Right forelimb (tissue), 1 donor: ENCODE measurements at regions not wholly inside any gene's neighbourhood (a gene's known extent, or its start where the extent isn't known, plus 50 kb on each side); places are given as distances from the start of the nearest gene placed in this dataset.
"Not testable (repeated sequence)": the region's sequence is repeated elsewhere in the genome, so short reads cannot be mapped to it uniquely, and the experiment has no call there.

Experiments used
- DNase-seq: peaks from one replicate; pipeline ENCODE4 v3.0.0-alpha.2; 2018

DNA sequence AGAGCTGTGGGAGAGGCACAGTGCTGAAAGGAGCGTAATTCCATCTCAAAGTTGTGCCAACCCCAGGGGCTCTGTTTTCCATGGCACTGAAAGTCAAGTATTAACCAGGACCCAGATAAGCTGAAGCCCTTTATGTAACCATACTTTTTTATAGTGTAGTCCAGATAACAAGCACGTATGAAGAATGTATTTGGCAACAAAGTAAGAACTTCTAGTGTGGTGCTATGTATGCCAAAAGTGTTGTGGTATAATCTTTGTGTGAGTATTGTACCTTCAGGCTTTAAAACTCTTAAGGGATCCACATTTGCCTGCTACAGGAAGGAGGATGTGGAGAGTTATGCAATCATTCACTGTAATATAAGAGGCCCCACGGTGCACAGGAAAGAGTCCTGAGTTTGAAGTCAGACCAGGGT, 129.4 kb downstream of the IBTK start:
- no peak for DNase-seq

DNA sequence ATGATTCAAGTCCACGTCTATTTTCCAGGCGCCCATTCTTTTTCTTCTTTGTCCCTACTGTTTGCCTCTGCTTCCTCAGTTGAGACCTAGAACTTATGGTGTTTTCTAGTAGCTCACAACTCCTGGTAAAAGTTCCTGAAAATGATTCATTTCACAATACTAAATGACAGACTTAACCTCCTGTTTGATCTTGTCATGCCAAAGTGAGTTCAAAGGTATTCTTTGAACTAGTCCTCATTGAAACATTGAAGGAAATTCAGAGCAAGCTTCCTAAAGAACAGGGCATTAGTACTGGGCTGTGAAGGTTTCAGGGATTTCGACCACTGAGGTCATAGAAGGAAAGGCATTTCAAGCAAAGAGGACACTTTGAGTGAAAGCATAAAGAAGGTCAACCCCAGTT, 132.8 kb downstream of the IBTK start:
- no peak for DNase-seq

DNA sequence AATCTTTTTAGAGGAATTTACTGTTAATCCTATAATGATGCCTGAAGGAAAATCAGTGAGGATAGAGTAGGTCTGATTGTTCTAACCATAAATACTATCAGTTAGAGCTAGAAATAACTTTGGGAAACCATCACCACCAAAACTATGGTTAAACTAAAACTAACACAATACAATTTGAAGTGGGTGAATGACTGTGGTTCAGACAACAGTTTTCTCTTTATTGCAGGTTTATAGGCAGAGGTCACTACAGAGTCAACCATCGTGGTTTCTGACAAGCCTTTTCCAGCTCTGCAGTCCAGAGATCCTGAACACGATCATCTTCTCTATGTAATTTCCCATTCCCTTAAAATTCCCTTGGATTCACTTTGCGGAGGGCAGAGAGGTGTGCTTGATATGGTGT, 134.3 kb downstream of the IBTK start:
- DNase-seq: no peak

DNA sequence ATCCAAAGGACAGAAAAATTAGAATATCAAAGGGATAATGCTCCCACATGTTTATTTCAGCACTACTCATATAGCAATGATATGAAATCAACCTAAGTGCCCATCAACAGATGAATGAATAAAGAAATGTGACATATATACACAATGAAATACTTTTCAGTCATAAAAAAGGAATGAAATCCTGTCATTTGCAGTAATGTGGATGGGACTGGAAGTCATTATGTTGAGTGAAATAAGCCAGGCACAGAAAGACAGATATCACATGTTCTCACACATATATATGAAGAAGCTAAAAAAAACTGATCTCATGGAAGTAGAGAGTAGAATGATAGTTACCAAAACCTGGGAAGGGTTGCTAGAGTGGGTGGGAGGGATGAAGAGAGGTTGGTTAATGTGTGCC, 135.7 kb downstream of the IBTK start:
- DNase-seq: no peak

DNA sequence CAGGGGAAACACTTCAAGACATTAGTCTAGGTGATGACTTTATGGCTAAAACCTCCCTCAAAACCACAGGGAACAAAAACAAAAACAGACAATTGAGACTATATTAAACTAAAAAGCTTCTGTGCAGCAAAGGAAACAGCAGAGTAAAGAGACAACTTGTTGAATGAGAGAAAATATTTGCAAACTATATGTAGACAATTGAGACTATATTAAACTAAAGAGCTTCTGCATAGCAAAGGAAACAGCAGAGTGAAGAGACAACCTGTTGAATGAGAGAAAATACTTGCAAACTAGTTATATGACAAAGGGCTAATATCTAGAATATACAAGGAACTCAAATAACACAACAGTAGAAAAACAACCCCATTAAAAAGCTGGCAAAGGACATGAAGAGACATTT, 136.4 kb downstream of the IBTK start:
- DNase-seq: no peak

DNA sequence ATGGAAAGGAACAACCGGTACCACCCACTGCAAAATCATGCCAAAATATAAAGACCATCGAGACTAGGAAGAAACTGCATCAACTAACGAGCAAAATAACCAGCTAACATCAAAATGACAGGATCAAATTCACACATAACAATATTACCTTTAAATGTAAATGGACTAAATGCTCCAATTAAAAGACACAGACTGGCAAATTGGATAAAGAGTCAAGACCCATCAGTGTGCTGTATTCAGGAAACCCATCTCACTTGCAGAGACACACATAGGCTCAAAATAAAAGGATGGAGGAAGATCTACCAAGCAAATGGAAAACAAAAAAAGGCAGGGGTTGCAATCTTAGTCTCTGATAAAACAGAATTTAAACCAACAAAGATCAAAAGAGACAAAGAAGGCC, 144.4 kb downstream of the IBTK start:
- DNase-seq: not testable (repeated sequence)

DNA sequence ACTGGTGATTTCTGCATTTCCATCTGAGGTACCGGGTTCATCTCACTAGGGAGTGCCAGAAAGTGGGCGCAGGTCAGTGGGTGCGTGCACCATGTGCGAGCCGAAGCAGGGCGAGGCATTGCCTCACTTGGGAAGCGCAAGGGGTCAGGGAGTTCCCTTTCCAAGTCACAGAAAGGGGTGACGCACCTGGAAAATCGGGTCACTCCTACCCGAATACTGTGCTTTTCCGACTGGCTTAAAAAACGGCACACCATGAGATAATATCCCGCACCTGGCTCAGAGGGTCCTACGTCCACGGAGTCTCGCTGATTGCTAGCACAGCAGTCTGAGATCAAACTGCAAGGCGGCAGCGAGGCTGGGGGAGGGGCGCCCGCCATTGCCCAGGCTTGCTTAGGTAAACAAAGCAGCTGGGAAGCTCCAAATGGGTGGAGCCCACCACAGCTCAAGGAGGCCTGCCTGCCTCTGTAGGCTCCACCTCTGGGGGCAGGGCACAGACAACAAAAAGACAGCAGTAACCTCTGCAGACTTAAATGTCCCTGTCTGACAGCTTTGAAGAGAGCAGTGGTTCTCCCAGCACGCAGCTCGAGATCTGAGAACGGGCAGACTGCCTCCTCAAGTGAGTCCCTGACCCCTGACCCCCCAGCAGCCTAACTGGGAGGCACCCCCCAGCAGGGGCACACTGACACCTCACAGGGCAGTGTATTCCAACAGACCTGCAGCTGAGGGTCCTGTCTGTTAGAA, 146.0 kb downstream of the IBTK start:
- not testable (repeated sequence) for DNase-seq

DNA sequence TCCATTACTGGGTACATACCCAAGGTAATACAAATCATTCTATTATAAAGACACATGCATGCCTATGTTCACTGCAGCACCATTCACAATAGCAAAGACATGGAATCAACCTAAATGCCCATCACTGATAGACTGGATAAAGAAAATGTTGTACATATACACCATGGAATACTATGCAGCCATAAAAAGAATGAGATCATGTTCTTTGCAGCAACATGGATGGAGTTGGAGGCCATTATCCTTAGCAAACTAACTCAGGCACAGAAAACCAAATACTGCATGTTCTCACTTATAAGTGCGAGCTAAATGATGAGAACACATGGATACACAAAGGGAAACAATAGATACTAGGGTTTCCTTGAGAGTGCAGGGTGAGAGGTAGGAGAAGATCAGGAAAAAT, 146.8 kb downstream of the IBTK start:
- not testable (repeated sequence) for DNase-seq

DNA sequence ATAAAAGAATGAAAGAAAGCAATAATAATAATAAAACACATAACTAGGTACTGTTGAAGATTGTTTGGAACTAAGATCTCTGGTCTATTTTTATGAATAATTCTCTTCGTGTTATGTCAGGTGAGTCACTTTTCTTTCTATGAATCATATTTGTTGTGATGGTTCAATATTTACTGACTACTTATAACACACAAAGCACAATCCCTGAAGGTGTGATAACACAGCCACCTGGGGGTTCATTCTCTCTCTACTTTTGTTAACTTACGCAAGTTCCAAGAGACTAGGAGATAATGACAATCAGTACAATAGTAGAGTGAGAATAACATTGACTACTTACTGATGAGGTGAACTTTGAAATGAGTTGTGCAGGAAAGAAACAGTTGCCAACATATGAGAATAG, 149.9 kb downstream of the IBTK start:
- no peak for DNase-seq

DNA sequence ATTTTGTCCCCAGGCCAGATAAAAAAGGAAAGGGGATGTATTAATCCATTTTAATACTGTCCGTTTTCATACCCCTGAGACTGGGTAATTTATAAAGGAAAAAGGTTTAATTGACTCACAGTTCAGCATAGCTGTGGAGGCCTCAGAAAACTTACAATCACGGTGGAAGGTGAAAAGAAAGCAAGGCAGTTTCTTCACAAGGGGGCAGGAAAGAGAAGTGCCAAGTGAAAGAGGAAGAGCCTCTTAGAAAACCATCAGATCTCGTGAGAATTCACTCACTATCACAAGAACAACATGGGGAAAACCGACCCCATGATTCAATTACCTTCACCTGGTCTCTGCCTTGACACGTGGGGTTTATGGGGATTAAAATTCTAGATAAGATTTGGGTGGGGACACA, 152.5 kb downstream of the IBTK start:
- no peak for DNase-seq

DNA sequence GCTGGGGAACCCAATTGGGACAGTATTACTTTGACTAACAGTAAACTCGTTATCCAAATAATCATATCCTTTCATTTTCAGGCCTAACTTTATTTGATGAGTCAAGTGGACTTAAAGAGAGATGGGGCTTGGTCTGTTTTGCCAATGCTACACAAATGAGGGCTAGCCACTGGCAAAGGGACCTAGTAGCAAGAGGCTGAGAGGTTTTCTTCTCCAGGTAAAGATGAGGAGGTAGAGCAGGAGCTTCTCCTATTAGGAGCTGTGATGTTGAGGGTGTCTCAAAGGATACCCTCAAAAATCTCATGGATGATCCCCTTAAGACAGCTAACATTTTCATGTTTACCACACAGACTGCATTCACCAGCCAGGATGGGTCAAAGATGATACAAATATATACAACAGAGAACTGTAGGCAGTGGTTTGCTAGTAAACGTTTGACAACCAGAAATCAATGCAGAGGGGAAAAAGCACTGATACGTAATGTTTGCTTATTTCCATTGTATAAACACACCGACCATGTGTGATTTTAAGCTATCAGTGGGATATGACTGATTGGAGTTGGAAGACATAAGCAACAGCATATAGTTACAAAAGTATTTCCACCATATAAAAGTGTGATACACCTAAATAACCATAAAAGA, 153.3 kb downstream of the IBTK start:
- DNase-seq: no peak

DNA sequence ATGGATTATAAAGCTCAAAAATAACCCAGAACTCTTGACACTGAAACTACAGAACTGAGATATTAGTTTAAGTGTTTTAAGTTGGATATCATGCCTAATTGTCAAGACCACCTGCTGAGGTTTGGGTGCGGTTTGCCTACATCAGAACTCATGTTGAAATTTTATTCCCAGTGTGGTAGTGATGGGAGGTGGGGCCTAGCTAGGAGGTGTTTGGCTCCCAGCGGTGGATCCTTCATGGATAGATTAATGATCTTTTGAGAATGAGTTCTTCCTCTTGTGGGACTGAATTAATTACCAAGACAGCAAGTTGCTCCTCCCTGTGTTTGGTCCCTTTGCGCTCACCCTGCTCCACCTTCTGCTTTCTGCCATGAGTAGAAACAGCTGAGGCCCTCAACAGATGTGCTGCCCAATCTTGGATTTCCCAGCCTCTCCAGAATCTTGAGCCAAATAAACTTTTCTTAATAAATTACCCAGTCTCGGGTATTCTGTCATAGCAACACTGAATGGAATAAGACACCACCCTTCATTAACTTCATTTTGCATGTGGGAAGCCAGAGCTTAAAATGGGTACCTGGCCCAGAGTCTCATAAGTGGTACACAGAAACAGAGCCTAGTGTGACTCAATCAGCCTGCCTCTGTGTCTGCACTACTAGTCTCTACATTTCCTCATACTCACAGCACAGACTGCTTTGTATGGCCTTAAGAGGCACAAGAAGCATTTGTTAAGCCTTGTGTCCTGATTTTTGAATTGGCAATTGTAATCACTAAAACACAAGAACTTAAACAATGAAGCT, 158.4 kb downstream of the IBTK start:
- no peak for DNase-seq

DNA sequence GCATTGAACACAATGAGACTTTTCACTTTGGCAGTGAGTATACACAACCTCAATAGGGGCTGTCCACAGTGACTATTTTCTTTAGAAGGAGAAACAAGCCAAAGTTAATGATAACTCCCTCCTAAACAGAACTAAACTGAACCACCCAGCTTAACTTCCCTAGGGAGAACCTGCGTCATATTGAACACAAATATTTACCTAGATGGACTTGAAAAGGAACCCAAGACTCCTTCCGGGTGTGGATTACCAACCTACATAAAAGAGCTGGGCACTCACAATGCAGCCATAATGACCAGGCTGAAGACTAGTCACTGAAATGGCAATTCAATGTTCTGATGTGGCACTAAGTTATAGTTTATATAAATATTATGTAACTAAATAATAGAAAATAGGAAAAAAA, 160.6 kb downstream of the IBTK start:
- no peak for DNase-seq

DNA sequence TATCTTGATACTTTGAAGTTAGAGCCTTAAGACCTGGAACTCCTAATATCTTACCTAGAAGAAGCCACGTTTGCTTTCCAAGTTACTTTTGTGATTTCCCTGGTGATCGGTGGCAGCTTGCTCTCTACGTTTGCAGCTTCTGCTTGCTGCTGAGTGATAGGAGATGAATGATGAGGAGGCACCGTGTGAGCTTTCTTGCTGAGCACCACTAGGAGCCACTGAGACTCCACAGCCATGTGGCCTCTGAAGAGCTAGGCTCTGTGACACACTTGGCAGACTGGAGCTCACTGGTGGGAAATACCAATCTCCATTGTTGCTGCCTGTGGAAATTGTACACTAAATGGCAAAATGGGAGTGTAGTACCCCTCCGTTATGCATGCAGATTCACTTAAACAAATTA, 161.8 kb downstream of the IBTK start:
- DNase-seq: no peak

DNA sequence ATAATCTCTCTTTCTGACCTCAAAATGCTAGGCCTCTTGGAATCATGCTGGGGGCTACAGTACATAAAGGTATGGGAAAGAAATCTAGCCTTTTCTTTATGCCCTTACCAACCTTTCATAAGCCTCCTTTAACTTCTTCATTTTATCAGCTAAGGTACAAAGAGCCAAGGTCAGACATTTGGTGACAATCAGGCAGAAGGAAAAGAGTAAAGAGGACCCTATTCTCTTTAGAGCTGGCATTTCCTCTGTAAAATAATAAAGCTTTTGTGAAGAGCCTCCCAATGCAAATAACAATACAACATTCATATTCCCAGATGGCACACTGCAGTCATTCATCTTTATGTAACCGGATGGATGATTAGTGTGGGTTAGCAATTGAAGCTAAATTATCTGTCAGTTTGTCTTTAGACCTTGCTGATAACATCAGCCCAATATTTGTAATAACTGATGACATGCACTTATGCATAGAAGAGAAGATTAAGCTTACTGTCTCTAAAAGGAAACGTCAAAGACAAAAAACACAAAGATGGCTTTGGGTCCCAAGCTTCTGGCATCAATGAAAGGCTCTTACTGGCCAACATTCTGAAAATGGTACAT, 163.1 kb downstream of the IBTK start:
- DNase-seq: no peak

DNA sequence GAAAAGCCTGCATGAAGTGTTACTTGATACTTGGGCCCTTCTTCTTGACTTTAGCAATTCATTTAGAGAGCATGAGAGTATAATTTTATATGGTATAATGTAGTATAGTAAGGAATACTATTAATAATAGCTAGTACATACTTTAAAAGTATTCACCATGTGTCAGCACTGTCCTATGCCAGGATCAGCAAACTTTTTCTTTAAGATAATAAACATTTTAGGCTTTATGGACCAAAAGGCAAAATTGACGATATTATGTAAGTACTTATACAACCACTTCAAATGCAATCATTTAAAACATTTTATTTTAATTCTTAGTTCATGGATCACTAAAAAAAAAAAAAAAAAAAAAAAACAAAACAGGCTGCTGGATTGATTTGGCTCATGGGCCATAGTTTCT, 163.9 kb downstream of the IBTK start:
- no peak for DNase-seq

DNA sequence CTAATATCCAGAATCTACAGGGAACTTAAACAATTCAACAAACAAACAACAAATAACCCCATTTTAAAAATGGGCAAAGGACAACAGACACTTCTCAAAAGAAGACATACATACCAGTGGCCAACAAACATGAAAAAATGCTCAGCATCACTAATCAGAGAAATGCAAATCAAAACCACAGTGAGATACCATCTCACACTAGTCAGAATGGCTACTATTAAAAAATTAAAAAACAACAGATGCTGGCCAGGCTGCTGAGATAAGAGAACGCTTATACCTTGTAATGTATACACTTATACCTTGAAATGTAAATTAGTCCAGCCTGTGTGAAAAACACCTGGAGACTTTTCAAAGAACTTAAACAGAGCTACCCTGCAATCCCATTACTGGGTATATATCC, 166.8 kb downstream of the IBTK start:
- no peak for DNase-seq

DNA sequence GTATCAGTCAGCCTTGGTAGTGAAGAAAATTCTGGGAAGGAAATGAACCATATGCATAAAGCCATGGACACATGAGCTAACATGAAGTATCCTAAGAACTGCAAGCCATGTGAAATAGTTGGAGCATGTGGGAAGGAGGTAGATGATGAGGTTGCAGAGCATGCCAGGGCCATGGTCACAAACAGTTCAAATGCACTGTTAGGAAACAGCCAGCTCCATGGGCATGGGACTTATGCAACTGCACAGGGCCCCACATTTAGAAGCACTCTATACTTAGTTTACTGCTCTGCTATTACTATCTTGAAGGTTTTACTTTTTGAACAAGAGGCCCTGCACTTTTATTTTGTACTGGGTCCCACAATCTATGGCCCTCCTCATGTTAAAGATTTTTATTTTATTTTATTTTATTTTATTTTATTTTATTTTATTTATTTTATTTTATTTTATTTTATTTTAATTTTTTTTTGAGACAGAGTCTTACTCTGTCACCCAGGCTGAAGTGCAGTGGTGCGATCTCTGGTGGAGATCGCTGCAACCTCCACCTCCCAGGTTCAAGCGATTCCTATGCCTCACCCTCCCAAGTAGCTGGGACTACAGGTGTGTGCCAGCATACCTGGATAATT, 169.1 kb downstream of the IBTK start:
- DNase-seq: no peak

DNA sequence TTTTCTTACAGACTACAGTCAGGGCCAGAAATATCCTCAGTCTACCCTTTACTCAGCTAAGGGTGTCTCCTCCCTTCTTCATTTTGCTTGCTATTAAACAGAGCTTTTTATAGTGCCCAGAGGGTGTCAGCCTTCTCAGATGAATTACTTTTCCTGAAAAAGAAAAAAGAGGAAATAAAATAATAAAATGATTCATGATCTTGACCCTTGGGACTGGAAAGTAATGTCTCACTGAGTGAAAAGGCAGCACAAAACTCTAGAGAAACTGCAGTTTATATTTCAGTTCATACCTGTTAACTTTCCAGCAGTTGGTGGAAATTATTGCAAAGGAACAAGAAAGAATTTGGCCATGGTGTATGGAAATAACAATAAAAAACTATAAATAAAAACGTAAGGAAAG, 170.6 kb downstream of the IBTK start:
- DNase-seq: no peak

DNA sequence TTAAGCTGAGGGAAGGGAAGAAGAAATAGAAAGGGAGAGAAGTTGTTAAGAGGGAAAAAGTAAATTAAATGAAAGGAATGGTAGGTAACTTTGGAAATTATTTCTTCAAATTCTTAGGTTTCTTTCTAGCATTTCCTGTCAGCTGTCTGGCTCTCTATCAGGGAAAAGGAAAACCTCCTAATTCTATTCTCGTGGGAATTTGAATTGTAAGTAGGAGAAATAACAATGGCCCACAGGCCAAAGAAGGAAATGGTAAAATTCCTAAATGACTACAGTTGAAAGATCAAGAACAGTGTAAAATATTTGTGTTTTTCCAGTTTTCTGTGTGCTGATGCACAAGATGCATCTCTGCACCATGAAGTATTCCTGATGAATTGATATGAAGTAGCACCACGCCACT, 173.0 kb downstream of the IBTK start:
- DNase-seq: no peak

DNA sequence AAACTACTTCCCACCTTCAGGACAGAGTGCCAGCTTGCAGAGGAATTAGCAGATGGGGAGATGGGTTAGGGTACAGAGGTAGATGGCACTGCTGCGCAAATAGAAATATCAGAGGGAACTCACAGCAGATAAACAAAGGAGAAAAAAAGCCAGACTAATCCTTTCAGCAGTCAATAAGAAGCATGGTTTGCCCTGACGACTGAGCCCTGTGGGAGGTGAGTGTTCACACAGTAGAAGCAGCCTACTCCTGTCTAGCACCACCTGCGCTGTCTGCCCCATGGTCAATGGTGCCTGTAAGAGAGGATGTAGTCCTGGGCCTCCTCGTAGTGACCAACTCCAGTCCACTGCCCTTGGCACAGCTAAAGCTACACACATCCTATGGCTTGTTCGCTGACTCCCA, 174.1 kb downstream of the IBTK start:
- no peak for DNase-seq

DNA sequence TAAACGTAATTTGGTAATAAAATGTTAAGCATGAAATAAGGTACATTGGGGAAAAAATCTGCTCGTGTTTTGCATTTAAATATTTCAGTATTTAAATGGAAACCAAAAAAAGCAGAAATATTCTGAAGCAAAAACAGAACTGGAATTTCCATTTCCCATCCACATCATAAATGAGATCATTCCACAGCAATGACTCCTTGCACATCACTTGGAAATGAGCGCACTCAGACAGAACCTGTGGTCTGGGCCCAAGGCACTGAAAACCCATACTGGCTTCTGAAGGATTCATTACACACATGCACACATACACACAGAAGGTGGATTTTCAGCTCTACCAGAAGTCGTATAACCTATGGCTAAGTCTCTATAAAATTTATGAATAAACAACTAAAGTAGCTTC, 174.8 kb downstream of the IBTK start:
- no peak for DNase-seq

DNA sequence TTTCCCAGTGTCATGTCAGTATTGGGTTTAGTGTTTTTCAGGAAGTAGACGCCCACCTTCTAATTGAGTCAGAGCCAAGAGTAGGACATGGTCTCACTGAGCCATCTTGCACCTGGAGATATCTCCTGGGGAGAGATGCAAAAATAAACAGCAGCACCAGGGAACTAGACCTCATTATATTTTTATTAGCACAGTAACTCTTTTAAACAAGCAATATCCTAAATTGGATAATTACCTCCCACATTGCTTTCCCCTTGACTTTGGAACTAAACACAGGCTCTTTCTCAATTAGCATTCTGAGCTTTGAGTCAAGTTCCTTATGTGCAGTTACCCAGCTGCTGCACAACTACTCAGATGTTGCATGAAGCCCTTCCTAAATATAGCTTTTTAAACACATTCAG, 175.4 kb downstream of the IBTK start:
- DNase-seq: no peak
